GM23338 (cell line): ENCODE measurements at regions not wholly inside any gene's neighbourhood (a gene's known extent, or its start where the extent isn't known, plus 50 kb on each side); places are given as distances from the start of the nearest gene placed in this dataset.

Source experiments
- CREB1 ChIP-seq: fragments of 250-450 bp; sonication (Bioruptor Pico); IDR thresholded peaks from 2 replicates; pipeline ENCODE4 v1.5.0; 2020; ENCODE audit warnings: low read depth, mild to moderate bottlenecking, moderate library complexity
- EZH2 ChIP-seq: fragments of 200-600 bp; sonication (generic); IDR thresholded peaks from one replicate; pipeline ENCODE4 v1.8.0; 2017; ENCODE audit warnings: antibody characterized with exemption, mild to moderate bottlenecking, low read depth; ENCODE audit not compliant: unreplicated experiment
- EZH2phosphoT487 ChIP-seq: fragments of 200-600 bp; sonication (generic); IDR thresholded peaks from one replicate; pipeline ENCODE4 v1.8.1; 2018; ENCODE audit warnings: antibody characterized with exemption; ENCODE audit not compliant: unreplicated experiment
- POLR2AphosphoS5 ChIP-seq: IDR thresholded peaks from 2 replicates; pipeline ENCODE4 v1.6.1; 2016; ENCODE audit warnings: antibody characterized with exemption, low read depth
- TF ChIP-seq, protein P1 (sequence below), 2 experiments: fragments of 200-600 bp in 1 of 2; sonication (generic) in 1 of 2; conservative IDR thresholded peaks; 2 replicates each; pipeline versions ENCODE4 v1.5.1 to v1.6.1; 2016 to 2017; ENCODE audit warnings: antibody characterized with exemption in 2 of 2, low read depth in 2 of 2, mild to moderate bottlenecking in 2 of 2, moderate library complexity in 1 of 2
- TF ChIP-seq, protein P2 (sequence below): IDR thresholded peaks from one replicate; pipeline ENCODE4 v1.6.1; 2018; ENCODE audit warnings: antibody characterized with exemption; ENCODE audit not compliant: unreplicated experiment

DNA sequence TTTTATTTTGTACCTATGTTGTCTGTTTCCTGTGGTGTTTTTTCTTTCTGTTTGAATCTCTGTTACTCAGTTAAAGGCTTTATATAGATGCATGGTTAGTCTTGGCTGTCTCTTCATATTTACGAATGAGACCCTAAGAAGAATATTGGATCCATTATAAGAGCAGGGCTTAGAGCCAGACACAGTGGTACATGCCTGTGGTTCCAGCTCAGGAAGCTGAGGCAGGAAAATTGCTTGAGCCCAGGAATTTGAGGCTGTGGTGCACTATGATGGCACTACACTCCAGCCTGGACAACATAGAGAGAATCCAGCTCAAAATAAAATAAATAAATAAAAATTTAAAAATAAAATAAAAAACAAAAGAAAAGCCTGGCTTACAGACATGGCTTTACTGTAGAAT is 211.1 kb downstream of the SOD2 start:
- TF ChIP-seq, protein P1, sequence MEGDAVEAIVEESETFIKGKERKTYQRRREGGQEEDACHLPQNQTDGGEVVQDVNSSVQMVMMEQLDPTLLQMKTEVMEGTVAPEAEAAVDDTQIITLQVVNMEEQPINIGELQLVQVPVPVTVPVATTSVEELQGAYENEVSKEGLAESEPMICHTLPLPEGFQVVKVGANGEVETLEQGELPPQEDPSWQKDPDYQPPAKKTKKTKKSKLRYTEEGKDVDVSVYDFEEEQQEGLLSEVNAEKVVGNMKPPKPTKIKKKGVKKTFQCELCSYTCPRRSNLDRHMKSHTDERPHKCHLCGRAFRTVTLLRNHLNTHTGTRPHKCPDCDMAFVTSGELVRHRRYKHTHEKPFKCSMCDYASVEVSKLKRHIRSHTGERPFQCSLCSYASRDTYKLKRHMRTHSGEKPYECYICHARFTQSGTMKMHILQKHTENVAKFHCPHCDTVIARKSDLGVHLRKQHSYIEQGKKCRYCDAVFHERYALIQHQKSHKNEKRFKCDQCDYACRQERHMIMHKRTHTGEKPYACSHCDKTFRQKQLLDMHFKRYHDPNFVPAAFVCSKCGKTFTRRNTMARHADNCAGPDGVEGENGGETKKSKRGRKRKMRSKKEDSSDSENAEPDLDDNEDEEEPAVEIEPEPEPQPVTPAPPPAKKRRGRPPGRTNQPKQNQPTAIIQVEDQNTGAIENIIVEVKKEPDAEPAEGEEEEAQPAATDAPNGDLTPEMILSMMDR (conservative IDR thresholded peaks at IDR 0.05; ENCODE audit: low read depth in 2 of 2): no peak
- TF ChIP-seq, protein P2, sequence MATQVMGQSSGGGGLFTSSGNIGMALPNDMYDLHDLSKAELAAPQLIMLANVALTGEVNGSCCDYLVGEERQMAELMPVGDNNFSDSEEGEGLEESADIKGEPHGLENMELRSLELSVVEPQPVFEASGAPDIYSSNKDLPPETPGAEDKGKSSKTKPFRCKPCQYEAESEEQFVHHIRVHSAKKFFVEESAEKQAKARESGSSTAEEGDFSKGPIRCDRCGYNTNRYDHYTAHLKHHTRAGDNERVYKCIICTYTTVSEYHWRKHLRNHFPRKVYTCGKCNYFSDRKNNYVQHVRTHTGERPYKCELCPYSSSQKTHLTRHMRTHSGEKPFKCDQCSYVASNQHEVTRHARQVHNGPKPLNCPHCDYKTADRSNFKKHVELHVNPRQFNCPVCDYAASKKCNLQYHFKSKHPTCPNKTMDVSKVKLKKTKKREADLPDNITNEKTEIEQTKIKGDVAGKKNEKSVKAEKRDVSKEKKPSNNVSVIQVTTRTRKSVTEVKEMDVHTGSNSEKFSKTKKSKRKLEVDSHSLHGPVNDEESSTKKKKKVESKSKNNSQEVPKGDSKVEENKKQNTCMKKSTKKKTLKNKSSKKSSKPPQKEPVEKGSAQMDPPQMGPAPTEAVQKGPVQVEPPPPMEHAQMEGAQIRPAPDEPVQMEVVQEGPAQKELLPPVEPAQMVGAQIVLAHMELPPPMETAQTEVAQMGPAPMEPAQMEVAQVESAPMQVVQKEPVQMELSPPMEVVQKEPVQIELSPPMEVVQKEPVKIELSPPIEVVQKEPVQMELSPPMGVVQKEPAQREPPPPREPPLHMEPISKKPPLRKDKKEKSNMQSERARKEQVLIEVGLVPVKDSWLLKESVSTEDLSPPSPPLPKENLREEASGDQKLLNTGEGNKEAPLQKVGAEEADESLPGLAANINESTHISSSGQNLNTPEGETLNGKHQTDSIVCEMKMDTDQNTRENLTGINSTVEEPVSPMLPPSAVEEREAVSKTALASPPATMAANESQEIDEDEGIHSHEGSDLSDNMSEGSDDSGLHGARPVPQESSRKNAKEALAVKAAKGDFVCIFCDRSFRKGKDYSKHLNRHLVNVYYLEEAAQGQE: no peak
- no peak for TF ChIP-seq EZH2phosphoT487
- no peak for TF ChIP-seq EZH2
- no peak for TF ChIP-seq POLR2AphosphoS5
- no peak for TF ChIP-seq CREB1 (CRISPR knock-in tag)
